MCF 10A (cell line): ENCODE measurements at regions not wholly inside any gene's neighbourhood (a gene's known extent, or its start where the extent isn't known, plus 50 kb on each side); places are given as distances from the start of the nearest gene placed in this dataset.

ENCODE experiments used
- BruUV-seq: library from RNA; stranded (reverse); fragments of 400-500 nt; replicated peaks from 2 replicates; lab custom pipeline; 2021; lab: Mats Ljungman, UMichigan
- CTCF ChIA-PET: fragments of 300-600 bp; sonication (Branson Sonifier 250); formaldehyde crosslinking; extraction: SDS; loops from one replicate; lab custom pipeline; 2021; ENCODE audit warnings: antibody characterized with exemption, inconsistent platforms; lab: Yijun Ruan, JAX
- POLR2A ChIA-PET: fragments of 300-600, 350-650 bp; sonication (Branson Sonifier 250); formaldehyde crosslinking; extraction: SDS; loops from one replicate; lab custom pipeline; 2020; ENCODE audit warnings: antibody characterized with exemption, inconsistent platforms; lab: Yijun Ruan, JAX
- DNase-seq: peaks from one replicate; pipeline ENCODE4 v3.0.0-alpha.2; 2018; ENCODE audit not compliant: unreplicated experiment
- H3K27ac Mint-ChIP-seq: one replicate; pipeline ENCODE4 v1.8.0; 2022; ENCODE audit warnings: mild to moderate bottlenecking, low read depth, mixed read lengths; ENCODE audit not compliant: unreplicated experiment
- H3K27me3 Mint-ChIP-seq: one replicate; pipeline ENCODE4 v1.8.0; 2022; ENCODE audit warnings: mixed read lengths; ENCODE audit not compliant: insufficient read depth, unreplicated experiment
- H3K36me3 Mint-ChIP-seq: one replicate; pipeline ENCODE4 v1.8.0; 2022; ENCODE audit warnings: mild to moderate bottlenecking, moderate library complexity, mixed read lengths; ENCODE audit not compliant: insufficient read depth, unreplicated experiment
- H3K4me1 Mint-ChIP-seq: one replicate; pipeline ENCODE4 v1.8.0; 2022; ENCODE audit warnings: mixed read lengths; ENCODE audit not compliant: insufficient read depth, unreplicated experiment
- H3K4me3 Mint-ChIP-seq: one replicate; pipeline ENCODE4 v1.8.0; 2022; ENCODE audit warnings: mild to moderate bottlenecking, moderate library complexity, mixed read lengths; ENCODE audit not compliant: unreplicated experiment
- H3K9me3 Mint-ChIP-seq: one replicate; pipeline ENCODE4 v1.8.0; 2022; ENCODE audit warnings: mixed read lengths; ENCODE audit not compliant: unreplicated experiment
- CTCF ChIP-seq: fragments of 200-600 bp; IDR thresholded peaks from one replicate; pipeline ENCODE4 v1.8.0; 2022; ENCODE audit warnings: antibody characterized with exemption, mild to moderate bottlenecking; ENCODE audit not compliant: unreplicated experiment
- intact Hi-C: fragments of 100-400 bp; cut with micrococcal nuclease; formaldehyde crosslinking; loops from 2 replicates; pipeline ENCODE4 v1.14.1; 2022

- Mint-ChIP-seq H3K27me3 (no peaks in the 10 kb centered on the region), H3K36me3 (no peaks in the 10 kb centered on the region), H3K9me3 (no peaks in the 10 kb centered on the region), H3K27ac (no peak overlapping the region), H3K4me1 (peaks cover 6% of the 10 kb centered on the region), H3K4me3 (no peak overlapping the region)
- ChIA-PET CTCF (interaction anchor here (0.7 kb wide), 1 partner anchor 11 kb away, joined by 3 read pairs; no protein-coding TSS in a partner anchor), POLR2A (interaction anchor here (1.1 kb wide), 1 partner anchor 9 kb away, joined by 4 read pairs; no protein-coding TSS in a partner anchor)
- no TSS peak for BruUV-seq
- no peak for TF ChIP-seq CTCF
- no peak for DNase-seq
- intact Hi-C loops = no loop called here
These were observed 64.7 kb upstream of the ACSL1 start for GRCh38 chr4:184890499-184890898.

DNA sequence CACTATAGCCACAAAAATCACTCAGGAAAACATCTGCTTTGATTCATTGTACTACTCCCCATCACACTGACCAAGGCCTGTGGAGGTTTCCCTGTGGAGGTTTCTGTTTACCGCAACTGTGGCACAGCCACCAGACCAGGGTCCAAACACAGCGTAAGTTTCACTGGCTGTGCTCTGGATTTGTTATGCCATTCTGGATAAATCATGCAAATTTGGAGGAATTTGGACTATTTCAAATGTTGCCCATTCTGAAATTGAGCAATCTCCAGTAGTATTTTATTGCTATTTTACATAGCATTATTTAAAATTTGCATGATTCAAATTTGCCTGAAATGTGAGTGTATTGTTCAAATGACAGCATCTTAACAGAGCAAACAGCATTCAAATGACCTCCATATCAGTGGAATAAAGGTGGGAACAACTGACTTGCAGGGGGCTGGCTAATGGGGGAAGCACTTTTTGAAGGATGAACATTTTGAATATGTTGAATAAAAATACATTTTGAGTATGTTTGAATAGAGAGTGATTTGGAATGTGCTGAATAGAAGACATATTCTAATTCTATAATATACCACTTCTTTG, 66.1 kb upstream of the ACSL1 start:
- DNase-seq = no peak
- CTCF ChIA-PET = interaction anchor here (0.6 to 0.7 kb wide), 2 partner anchors 12 to 147 kb away, joined by 3 read pairs; no protein-coding TSS in a partner anchor
- BruUV-seq = no TSS peak
- no peaks in the 10 kb centered on the region for H3K36me3 Mint-ChIP-seq
- no peaks in the 10 kb centered on the region for H3K9me3 Mint-ChIP-seq
- intact Hi-C loops = no loop called here
- no peaks in the 10 kb centered on the region for H3K27me3 Mint-ChIP-seq
- POLR2A ChIA-PET = interaction anchor here (0.8 to 1.0 kb wide), 2 partner anchors 9 to 59 kb away, joined by 3 to 6 read pairs; no protein-coding TSS in a partner anchor
- H3K4me1 Mint-ChIP-seq = peaks cover 11% of the 10 kb centered on the region
- H3K27ac Mint-ChIP-seq = no peak overlapping the region
- no peak for TF ChIP-seq CTCF
- no peak overlapping the region for H3K4me3 Mint-ChIP-seq

GRCh38 chr4:184892999-184893398, 67.2 kb upstream of the ACSL1 start:
- H3K9me3 Mint-ChIP-seq = no peaks in the 10 kb centered on the region
- intact Hi-C loops = no loop called here
- H3K36me3 Mint-ChIP-seq = no peaks in the 10 kb centered on the region
- BruUV-seq = no TSS peak
- CTCF ChIA-PET = interaction anchor here (0.5 kb wide), 1 partner anchor 27 kb away, joined by 3 read pairs; no protein-coding TSS in a partner anchor
- no peak for TF ChIP-seq CTCF
- peaks cover 20% of the 10 kb centered on the region for H3K4me1 Mint-ChIP-seq
- H3K27me3 Mint-ChIP-seq = no peaks in the 10 kb centered on the region
- DNase-seq = no peak
- H3K27ac Mint-ChIP-seq = no peak overlapping the region
- no peak overlapping the region for H3K4me3 Mint-ChIP-seq
- POLR2A ChIA-PET = interaction anchor here (0.8 to 1.1 kb wide), 3 partner anchors 10 to 60 kb away, joined by 3 to 6 read pairs (median 3); no protein-coding TSS in a partner anchor

GRCh38 chr4:184893801-184894571, 68.2 kb upstream of the ACSL1 start:
- TF ChIP-seq CTCF = no peak
- DNase-seq = no peak
- POLR2A ChIA-PET = interaction anchor here (0.5 to 0.8 kb wide), 3 partner anchors 14 to 171 kb away, joined by 3 read pairs; no protein-coding TSS in a partner anchor
- Mint-ChIP-seq H3K27ac (peak overlapping the region; percentile 36), H3K9me3 (no peaks in the 10 kb centered on the region), H3K4me3 (no peak overlapping the region), H3K27me3 (no peaks in the 10 kb centered on the region), H3K4me1 (peaks cover 29% of the 10 kb centered on the region), H3K36me3 (no peaks in the 10 kb centered on the region)
- CTCF ChIA-PET = no interaction called here
- no TSS peak for BruUV-seq
- intact Hi-C loops = no loop called here
